UCSD-AML1 (cell line): ENCODE measurements at regions not wholly inside any gene's neighbourhood (a gene's known extent, or its start where the extent isn't known, plus 50 kb on each side); places are given as distances from the start of the nearest gene placed in this dataset.

Experiments used
- DNase-seq: peaks from one replicate; lab custom pipeline; 2025; ENCODE audit not compliant: unreplicated experiment; lab: John Stamatoyannopoulos, UW

GRCh38 chr15:52923626-52924025, 133.5 kb upstream of the ONECUT1 start:
- no peak for DNase-seq

GRCh38 chr15:52922871-52923270, 132.7 kb upstream of the ONECUT1 start:
- DNase-seq, result no peak

- no peak for DNase-seq
Observed at GRCh38 chr15:52912172-52912571, 122.0 kb upstream of the ONECUT1 start.

GRCh38 chr15:52893338-52893737, 103.2 kb upstream of the ONECUT1 start:
- DNase-seq, result no peak

GRCh38 chr15:52879904-52880303, 89.8 kb upstream of the ONECUT1 start:
- no peak for DNase-seq

GRCh38 chr15:52879145-52879544, 89.0 kb upstream of the ONECUT1 start:
- no peak for DNase-seq

- DNase-seq, result no peak
Observed at GRCh38 chr15:52876991-52877663, 87.0 kb upstream of the ONECUT1 start.

- DNase-seq, result no peak
Observed at GRCh38 chr15:52872036-52872818, 82.1 kb upstream of the ONECUT1 start.

GRCh38 chr15:52870015-52870414, 79.9 kb upstream of the ONECUT1 start:
- no peak for DNase-seq

- no peak for DNase-seq
Observed at GRCh38 chr15:52866698-52867097, 76.6 kb upstream of the ONECUT1 start.

GRCh38 chr15:52862677-52863076, 72.5 kb upstream of the ONECUT1 start:
- no peak for DNase-seq

- DNase-seq, result no peak
Observed at GRCh38 chr15:52858782-52859176, 68.6 kb upstream of the ONECUT1 start.

- no peak for DNase-seq
Observed at GRCh38 chr15:52857937-52858781, 68.0 kb upstream of the ONECUT1 start.

GRCh38 chr15:52857471-52857870, 67.3 kb upstream of the ONECUT1 start:
- DNase-seq, result no peak

GRCh38 chr15:52856286-52856685, 66.2 kb upstream of the ONECUT1 start:
- no peak for DNase-seq

- DNase-seq, result no peak
Observed at GRCh38 chr15:52855157-52855556, 65.0 kb upstream of the ONECUT1 start.

GRCh38 chr15:52844823-52845222, 54.7 kb upstream of the ONECUT1 start:
- no peak for DNase-seq
